CD4-positive, alpha-beta memory T cell (primary cell): ENCODE measurements at regions not wholly inside any gene's neighbourhood (a gene's known extent, or its start where the extent isn't known, plus 50 kb on each side); places are given as distances from the start of the nearest gene placed in this dataset.

Source experiments
- CTCF ChIA-PET: fragments of 350-600 bp; sonication (Branson Sonifier 250); formaldehyde crosslinking; loops from one replicate; lab custom pipeline; 2021; ENCODE audit warnings: inconsistent platforms; ENCODE audit not compliant: partially characterized antibody; lab: Charles Lee
- POLR2A ChIA-PET: fragments of 350-600 bp; sonication (Branson Sonifier 250); formaldehyde crosslinking; loops from one replicate; lab custom pipeline; 2021; ENCODE audit not compliant: partially characterized antibody; lab: Charles Lee
- DNase-seq, 5 donors: peaks; one replicate each; pipeline versions ENCODE4 v3.0.0 to v3.0.0-alpha.2; 2020 to 2022; ENCODE audit warnings: mixed read lengths in 1 of 5
- H3K27ac ChIP-seq: one replicate; pipeline ENCODE4 v1.7.0; 2013; ENCODE audit warnings: low read depth, low read length
- H3K27me3 ChIP-seq: 2 replicates; pipeline ENCODE4 v1.7.0; 2013; ENCODE audit warnings: mild to moderate bottlenecking, low read length, moderate library complexity; ENCODE audit not compliant: insufficient read depth
- H3K36me3 ChIP-seq: 2 replicates; pipeline ENCODE4 v1.7.0; 2013; ENCODE audit warnings: mild to moderate bottlenecking, low read length, moderate library complexity; ENCODE audit not compliant: insufficient read depth
- H3K4me1 ChIP-seq: 2 replicates; pipeline ENCODE4 v1.7.0; 2013; ENCODE audit warnings: mild to moderate bottlenecking, low read length, moderate library complexity; ENCODE audit not compliant: insufficient read depth
- H3K4me3 ChIP-seq, 2 donors: one replicate each; pipeline ENCODE4 v1.7.0; 2013; ENCODE audit warnings: low read length in 2 of 2, mild to moderate bottlenecking in 1 of 2
- H3K9me3 ChIP-seq, 2 donors: one replicate each; pipeline ENCODE4 v1.7.0; 2013; ENCODE audit warnings: low read length in 2 of 2, control low read depth in 1 of 2; ENCODE audit not compliant: control insufficient read depth in 1 of 2
- H3K27ac Mint-ChIP-seq, 7 donors: one replicate each; pipeline ENCODE4 v1.8.0; 2020 to 2021; ENCODE audit warnings: mixed read lengths in 7 of 7, mild to moderate bottlenecking in 6 of 7, inconsistent platforms in 3 of 7, moderate library complexity in 3 of 7
- H3K27me3 Mint-ChIP-seq, 2 donors: one replicate each; pipeline ENCODE4 v1.8.0; 2020 to 2021; ENCODE audit warnings: mixed read lengths in 2 of 2
- H3K36me3 Mint-ChIP-seq, 2 donors: one replicate each; pipeline ENCODE4 v1.8.0; 2020 to 2021; ENCODE audit warnings: mixed read lengths in 2 of 2, inconsistent platforms in 1 of 2, mild to moderate bottlenecking in 1 of 2
- H3K4me1 Mint-ChIP-seq, 4 donors: one replicate each; pipeline ENCODE4 v1.8.0; 2020 to 2021; ENCODE audit warnings: mixed read lengths in 4 of 4, mild to moderate bottlenecking in 1 of 4
- H3K4me3 Mint-ChIP-seq, 8 donors: one replicate each; pipeline ENCODE4 v1.8.0; 2020 to 2021; ENCODE audit warnings: mixed read lengths in 8 of 8, mild to moderate bottlenecking in 7 of 8, moderate library complexity in 6 of 8, inconsistent platforms in 3 of 8
- H3K9me3 Mint-ChIP-seq, 8 donors: one replicate each; pipeline ENCODE4 v1.8.0; 2020 to 2021; ENCODE audit warnings: mixed read lengths in 8 of 8, mild to moderate bottlenecking in 5 of 8, inconsistent platforms in 3 of 8, moderate library complexity in 1 of 8
- intact Hi-C: fragments of 100-400 bp; cut with micrococcal nuclease; formaldehyde crosslinking; loops from one replicate; pipeline ENCODE4 v1.15.1; 2023

- H3K4me1 Mint-ChIP-seq, result no peaks in the 10 kb centered on the region
- no peak for DNase-seq
- no peaks in the 10 kb centered on the region for H3K27me3 ChIP-seq
- H3K27ac ChIP-seq, result no peak overlapping the region
- H3K36me3 ChIP-seq, result no peaks in the 10 kb centered on the region
- POLR2A ChIA-PET, result no interaction called here
- no peak overlapping the region for H3K4me3 ChIP-seq
- no peak overlapping the region for H3K4me3 Mint-ChIP-seq
- peaks cover 0 to 10% (median 0%) of the 10 kb centered on the region in 8 donors for H3K9me3 Mint-ChIP-seq
- H3K9me3 ChIP-seq, result no peaks in the 10 kb centered on the region
- H3K36me3 Mint-ChIP-seq, result no peaks in the 10 kb centered on the region
- peak overlapping the region in 1 of 7 donors; percentile 62 for H3K27ac Mint-ChIP-seq
- CTCF ChIA-PET, result no interaction called here
- H3K27me3 Mint-ChIP-seq, result peaks cover 8 to 20% of the 10 kb centered on the region in 2 donors
- no peaks in the 10 kb centered on the region for H3K4me1 ChIP-seq
- intact Hi-C loops, result no loop called here
Measured at GRCh38 chr10:43955978-43956377, 307.3 kb upstream of the ZNF32 start.

- ChIA-PET POLR2A (no interaction called here), CTCF (no interaction called here)
- peaks cover 8 to 22% of the 10 kb centered on the region in 2 donors for H3K27me3 Mint-ChIP-seq
Measured at GRCh38 chr10:43955002-43955596, 306.4 kb upstream of the ZNF32 start.

GRCh38 chr10:43953672-43954071, 305.0 kb upstream of the ZNF32 start:
- no peak overlapping the region for H3K4me3 Mint-ChIP-seq
- H3K36me3 Mint-ChIP-seq, result no peaks in the 10 kb centered on the region
- H3K27me3 Mint-ChIP-seq, result peaks cover 7 to 22% of the 10 kb centered on the region in 2 donors
- ChIA-PET POLR2A (no interaction called here), CTCF (no interaction called here)
- H3K36me3 ChIP-seq, result no peaks in the 10 kb centered on the region
- H3K4me1 Mint-ChIP-seq, result no peaks in the 10 kb centered on the region
- H3K27ac ChIP-seq, result no peak overlapping the region
- H3K9me3 ChIP-seq, result no peaks in the 10 kb centered on the region
- no peaks in the 10 kb centered on the region for H3K27me3 ChIP-seq
- no peak for DNase-seq
- no peak overlapping the region for H3K4me3 ChIP-seq
- intact Hi-C loops, result no loop called here
- no peak overlapping the region for H3K27ac Mint-ChIP-seq
- no peaks in the 10 kb centered on the region for H3K4me1 ChIP-seq
- H3K9me3 Mint-ChIP-seq, result peaks cover 0 to 10% (median 0%) of the 10 kb centered on the region in 8 donors

More at GRCh38 chr10:43955002-43955596, 306.4 kb upstream of the ZNF32 start:
- Histone ChIP-seq H3K36me3 (no peaks in the 10 kb centered on the region), H3K9me3 (no peaks in the 10 kb centered on the region), H3K27ac (no peak overlapping the region), H3K4me3 (no peak overlapping the region), H3K4me1 (no peaks in the 10 kb centered on the region), H3K27me3 (no peaks in the 10 kb centered on the region)
- H3K4me1 Mint-ChIP-seq, result no peaks in the 10 kb centered on the region
- no peak overlapping the region for H3K4me3 Mint-ChIP-seq
- intact Hi-C loops, result no loop called here
- no peak overlapping the region for H3K27ac Mint-ChIP-seq
- no peaks in the 10 kb centered on the region for H3K36me3 Mint-ChIP-seq
- no peak for DNase-seq
- peaks cover 0 to 10% (median 0%) of the 10 kb centered on the region in 8 donors for H3K9me3 Mint-ChIP-seq

- Mint-ChIP-seq H3K4me1 (no peaks in the 10 kb centered on the region), H3K4me3 (no peak overlapping the region), H3K9me3 (peaks cover 0 to 10% (median 0%) of the 10 kb centered on the region in 8 donors), H3K27me3 (peaks cover 6 to 22% of the 10 kb centered on the region in 2 donors), H3K36me3 (no peaks in the 10 kb centered on the region), H3K27ac (no peak overlapping the region)
- no peak for DNase-seq
- no peak overlapping the region for H3K27ac ChIP-seq
- no peak overlapping the region for H3K4me3 ChIP-seq
- H3K36me3 ChIP-seq, result no peaks in the 10 kb centered on the region
- H3K9me3 ChIP-seq, result no peaks in the 10 kb centered on the region
- intact Hi-C loops, result no loop called here
- H3K4me1 ChIP-seq, result no peaks in the 10 kb centered on the region
- CTCF ChIA-PET, result no interaction called here
- POLR2A ChIA-PET, result no interaction called here
- no peaks in the 10 kb centered on the region for H3K27me3 ChIP-seq
Measured at GRCh38 chr10:43952760-43953159, 304.1 kb upstream of the ZNF32 start.

GRCh38 chr10:43949351-43949750, 300.7 kb upstream of the ZNF32 start:
- CTCF ChIA-PET, result no interaction called here

GRCh38 chr10:43946445-43946844, 297.8 kb upstream of the ZNF32 start:
- H3K27ac Mint-ChIP-seq, result no peak overlapping the region
- H3K27me3 Mint-ChIP-seq, result peaks cover 5 to 10% of the 10 kb centered on the region in 2 donors
- H3K27ac ChIP-seq, result no peak overlapping the region
- ChIA-PET POLR2A (no interaction called here), CTCF (no interaction called here)
- no peak for DNase-seq
- no peaks in the 10 kb centered on the region for H3K9me3 ChIP-seq
- H3K36me3 ChIP-seq, result no peaks in the 10 kb centered on the region
- H3K9me3 Mint-ChIP-seq, result peaks cover 0 to 7% (median under 1%) of the 10 kb centered on the region in 8 donors
- no peak overlapping the region for H3K4me3 ChIP-seq
- no peak overlapping the region for H3K4me3 Mint-ChIP-seq
- intact Hi-C loops, result no loop called here
- H3K4me1 ChIP-seq, result no peaks in the 10 kb centered on the region
- no peaks in the 10 kb centered on the region for H3K36me3 Mint-ChIP-seq
- no peaks in the 10 kb centered on the region for H3K27me3 ChIP-seq
- peaks cover 7 to 16% (median 11%) of the 10 kb centered on the region in 4 donors for H3K4me1 Mint-ChIP-seq

More at GRCh38 chr10:43949351-43949750, 300.7 kb upstream of the ZNF32 start:
- H3K36me3 ChIP-seq, result no peaks in the 10 kb centered on the region
- intact Hi-C loops, result no loop called here
- Mint-ChIP-seq H3K27ac (no peak overlapping the region), H3K9me3 (peaks cover 0 to 10% (median 1%) of the 10 kb centered on the region in 8 donors), H3K4me3 (no peak overlapping the region), H3K4me1 (no peaks in the 10 kb centered on the region), H3K27me3 (peaks cover 6 to 16% of the 10 kb centered on the region in 2 donors), H3K36me3 (no peaks in the 10 kb centered on the region)
- DNase-seq, result no peak
- no peaks in the 10 kb centered on the region for H3K4me1 ChIP-seq
- no peaks in the 10 kb centered on the region for H3K9me3 ChIP-seq
- H3K27me3 ChIP-seq, result no peaks in the 10 kb centered on the region
- POLR2A ChIA-PET, result no interaction called here
- no peak overlapping the region for H3K4me3 ChIP-seq
- no peak overlapping the region for H3K27ac ChIP-seq

- H3K4me3 ChIP-seq, result no peak overlapping the region
- DNase-seq, result no peak
- no peak overlapping the region for H3K27ac ChIP-seq
- Mint-ChIP-seq H3K4me3 (no peak overlapping the region), H3K27me3 (peaks cover 4 to 10% of the 10 kb centered on the region in 2 donors), H3K27ac (no peak overlapping the region), H3K4me1 (peaks cover 7 to 16% (median 11%) of the 10 kb centered on the region in 4 donors), H3K36me3 (no peaks in the 10 kb centered on the region), H3K9me3 (peaks cover 0 to 6% (median 0%) of the 10 kb centered on the region in 8 donors)
- no peaks in the 10 kb centered on the region for H3K4me1 ChIP-seq
- CTCF ChIA-PET, result no interaction called here
- H3K36me3 ChIP-seq, result no peaks in the 10 kb centered on the region
- POLR2A ChIA-PET, result no interaction called here
- intact Hi-C loops, result no loop called here
- no peaks in the 10 kb centered on the region for H3K9me3 ChIP-seq
- H3K27me3 ChIP-seq, result no peaks in the 10 kb centered on the region
Measured at GRCh38 chr10:43945908-43946307, 297.2 kb upstream of the ZNF32 start.
